GM18511 (cell line): ENCODE measurements at regions not wholly inside any gene's neighbourhood (a gene's known extent, or its start where the extent isn't known, plus 50 kb on each side); places are given as distances from the start of the nearest gene placed in this dataset.
"Not testable (repeated sequence)": the region's sequence is repeated elsewhere in the genome, so short reads cannot be mapped to it uniquely, and the experiment has no call there.

ENCODE experiments used
- ATAC-seq: cut with Tn5 transposase; IDR thresholded peaks from one replicate; pipeline ENCODE4 v1.9.1; 2021; ENCODE audit warnings: mild to moderate bottlenecking, moderate library complexity; ENCODE audit not compliant: unreplicated experiment

DNA sequence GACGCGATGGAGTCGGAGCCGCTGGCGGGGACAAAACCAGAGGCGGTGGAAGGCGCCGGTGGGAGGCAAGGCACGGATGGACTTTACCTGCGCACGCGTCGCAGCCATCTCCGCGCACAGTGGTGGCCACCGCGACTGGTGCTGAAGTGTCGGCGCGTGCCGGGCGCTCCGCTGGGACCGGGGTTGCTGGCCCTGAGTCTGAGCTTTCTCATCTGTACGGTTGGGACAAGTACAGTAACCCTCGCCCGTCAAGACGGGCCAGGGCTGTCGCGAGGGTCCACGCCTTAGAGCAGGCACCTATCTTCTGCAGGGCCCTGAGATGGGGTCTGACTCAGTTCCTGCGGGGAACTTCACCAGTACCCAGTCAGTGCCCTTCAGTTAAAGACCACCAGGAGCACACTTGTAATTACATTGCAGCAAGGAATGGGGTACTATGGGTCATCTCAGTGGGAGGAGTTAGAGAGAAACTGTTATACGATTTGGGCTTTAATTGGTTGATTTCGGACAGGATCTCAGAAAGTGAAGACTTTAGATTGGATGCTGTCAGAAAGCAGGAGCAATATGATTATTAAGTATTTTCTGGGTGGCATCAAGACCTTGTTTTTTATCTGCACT lies 385.6 kb downstream of the SPATA31A6 start:
- ATAC-seq = not testable (repeated sequence)

DNA sequence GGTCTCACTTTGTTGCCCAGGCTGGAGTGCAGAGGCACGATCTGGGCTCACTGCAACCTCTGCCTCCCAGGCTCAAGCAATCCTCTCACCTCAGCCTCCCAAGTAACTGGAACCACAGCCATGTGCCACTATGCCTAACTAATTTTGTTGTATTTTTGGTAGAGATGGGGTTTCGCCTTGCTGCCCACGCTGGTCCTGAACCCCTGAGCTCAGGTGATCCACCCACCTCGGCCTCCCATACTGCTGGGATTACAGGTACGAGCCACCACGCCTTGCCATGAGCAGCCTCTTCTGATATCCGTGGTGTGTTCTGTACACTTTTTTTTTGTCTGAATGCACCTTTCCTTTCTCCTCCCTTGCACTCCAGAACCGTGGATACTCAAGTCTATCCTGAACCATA lies 394.4 kb downstream of the SPATA31A6 start:
- ATAC-seq = not testable (repeated sequence)
